Upper lobe of right lung (tissue), 1 donor: ENCODE measurements at regions not wholly inside any gene's neighbourhood (a gene's known extent, or its start where the extent isn't known, plus 50 kb on each side); places are given as distances from the start of the nearest gene placed in this dataset.

Experiments used
- ATAC-seq: fragments of 200-7000 bp; cut with Tn5 transposase; one replicate; pipeline ENCODE4 v1.9.1; 2020; ENCODE audit warnings: mild to moderate bottlenecking, moderate library complexity
- DNase-seq: peaks from one replicate; pipeline ENCODE4 v3.0.0-alpha.2; 2020
- H3K27ac ChIP-seq: fragments of 200-600 bp; one replicate; pipeline ENCODE4 v1.8.0; 2022
- H3K27me3 ChIP-seq: fragments of 200-600 bp; one replicate; pipeline ENCODE4 v1.8.0; 2022; ENCODE audit warnings: mild to moderate bottlenecking
- H3K36me3 ChIP-seq: fragments of 200-600 bp; one replicate; pipeline ENCODE4 v1.8.0; 2022
- H3K4me1 ChIP-seq: fragments of 200-600 bp; one replicate; pipeline ENCODE4 v1.8.0; 2022
- H3K4me3 ChIP-seq: fragments of 200-600 bp; one replicate; pipeline ENCODE4 v1.8.0; 2022; ENCODE audit warnings: mild to moderate bottlenecking
- H3K9me3 ChIP-seq: fragments of 200-600 bp; one replicate; pipeline ENCODE4 v1.8.0; 2022
- CTCF ChIP-seq: fragments of 200-600 bp; IDR thresholded peaks from one replicate; pipeline ENCODE4 v1.8.0; 2022; ENCODE audit warnings: antibody characterized with exemption
- intact Hi-C: fragments of 100-400 bp; cut with DNase I; formaldehyde crosslinking; loops from one replicate; pipeline ENCODE4 v1.11.0; 2022
- donor health status: DM: no; HTN: yes; CAD: no; lungs with severe emphysema.

GRCh38 chr6:87832025-87832825, 130.2 kb upstream of the AKIRIN2 start:
- Histone ChIP-seq H3K4me3 (peak overlapping the region; percentile 50), H3K4me1 (no peaks in the 10 kb centered on the region), H3K27me3 (no peaks in the 10 kb centered on the region), H3K9me3 (no peaks in the 10 kb centered on the region), H3K27ac (peak overlapping the region; percentile 56), H3K36me3 (no peaks in the 10 kb centered on the region)
- intact Hi-C loops, result no loop called here
- TF ChIP-seq CTCF, result peak; percentile 59
- peak; percentile 55 for ATAC-seq
- DNase-seq, result no peak

- H3K36me3 ChIP-seq, result no peaks in the 10 kb centered on the region
- H3K4me3 ChIP-seq, result no peak overlapping the region
- H3K9me3 ChIP-seq, result no peaks in the 10 kb centered on the region
- no peak for DNase-seq
- H3K27me3 ChIP-seq, result no peaks in the 10 kb centered on the region
- peaks cover 5% of the 10 kb centered on the region for H3K4me1 ChIP-seq
- intact Hi-C loops, result no loop called here
- no peak for TF ChIP-seq CTCF
- H3K27ac ChIP-seq, result no peak overlapping the region
- peak; percentile 11 for ATAC-seq
These were observed 128.9 kb upstream of the AKIRIN2 start for GRCh38 chr6:87830907-87831306.

- Histone ChIP-seq H3K36me3 (no peaks in the 10 kb centered on the region), H3K4me1 (peaks cover 5% of the 10 kb centered on the region), H3K4me3 (no peak overlapping the region), H3K27me3 (no peaks in the 10 kb centered on the region), H3K27ac (no peak overlapping the region), H3K9me3 (no peaks in the 10 kb centered on the region)
- TF ChIP-seq CTCF, result no peak
- DNase-seq (no peak), ATAC-seq (no peak)
- intact Hi-C loops, result no loop called here
These were observed 127.6 kb upstream of the AKIRIN2 start for GRCh38 chr6:87829622-87830121.

- Histone ChIP-seq H3K4me1 (peaks cover 5% of the 10 kb centered on the region), H3K36me3 (no peaks in the 10 kb centered on the region), H3K4me3 (no peak overlapping the region), H3K27ac (no peak overlapping the region), H3K27me3 (no peaks in the 10 kb centered on the region), H3K9me3 (no peaks in the 10 kb centered on the region)
- intact Hi-C loops, result no loop called here
- ATAC-seq (no peak), DNase-seq (no peak)
- no peak for TF ChIP-seq CTCF
These were observed 126.0 kb upstream of the AKIRIN2 start for GRCh38 chr6:87828044-87828443.

GRCh38 chr6:87827346-87827745, 125.3 kb upstream of the AKIRIN2 start:
- H3K36me3 ChIP-seq, result no peaks in the 10 kb centered on the region
- no peak overlapping the region for H3K27ac ChIP-seq
- no peak for TF ChIP-seq CTCF
- ATAC-seq (no peak), DNase-seq (no peak)
- intact Hi-C loops, result no loop called here
- H3K9me3 ChIP-seq, result no peaks in the 10 kb centered on the region
- peaks cover 5% of the 10 kb centered on the region for H3K4me1 ChIP-seq
- no peaks in the 10 kb centered on the region for H3K27me3 ChIP-seq
- H3K4me3 ChIP-seq, result no peak overlapping the region
